ENCODE measurements at regions not wholly inside any gene's neighbourhood (a gene's known extent, or its start where the extent isn't known, plus 50 kb on each side); places are given as distances from the start of the nearest gene placed in this dataset.
A peak's percentile ranks its signal among the peaks of the same experiment; 100 is the strongest.

DNA sequence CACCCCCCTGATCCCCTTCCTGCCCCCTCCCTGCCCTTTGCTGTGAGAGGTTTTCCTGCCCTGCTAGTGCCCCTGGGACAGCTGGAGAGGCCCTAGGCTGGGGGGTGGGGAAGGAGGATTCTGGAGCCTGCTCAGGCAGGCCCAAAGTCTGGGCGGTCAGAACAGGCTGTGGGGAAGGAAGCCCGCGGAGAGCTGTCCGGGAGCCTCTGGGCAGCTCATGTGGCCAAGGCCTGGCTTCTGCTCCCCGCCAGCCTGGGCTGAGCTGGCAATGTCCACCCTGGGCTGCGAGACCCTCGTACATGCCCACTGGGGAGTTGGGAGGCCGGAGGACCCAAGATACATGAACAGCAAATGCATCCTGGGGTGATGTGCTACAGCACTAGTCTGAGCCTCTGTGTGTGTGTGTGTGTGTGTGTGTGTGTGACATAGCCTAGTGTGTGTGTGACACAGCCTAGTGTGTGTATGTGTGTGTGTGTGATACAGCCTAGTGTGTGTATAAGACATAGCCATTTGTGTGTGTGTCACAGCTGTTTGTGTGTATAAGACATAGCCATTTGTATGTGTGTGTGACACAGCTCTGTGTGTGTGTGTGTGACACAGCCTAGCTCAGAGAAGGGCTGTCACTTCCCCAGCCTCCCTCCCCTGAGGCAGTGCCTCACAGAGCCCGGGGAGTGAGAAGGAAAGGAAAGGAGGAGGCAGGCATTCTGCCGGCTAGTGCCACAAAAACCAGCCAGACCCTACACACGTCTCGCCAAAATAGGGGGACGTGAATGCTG lies 201.4 kb upstream of the CIBAR2 start:
- no peaks in the 10 kb centered on the region for H3K9me2 ChIP-seq (ENCODE audit: insufficient read depth, low read length)
- peak overlapping the region; percentile 30 for H3K4me3 ChIP-seq (ENCODE audit: low read length)
- H3K9ac ChIP-seq (ENCODE audit: low read length): peak overlapping the region; percentile 61
- H2AFZ ChIP-seq (ENCODE audit: low read depth, low read length): no peak overlapping the region
- TF ChIP-seq RAD21 (conservative IDR thresholded peaks at IDR 0.05): peak; percentile 13
- TF ChIP-seq, protein P1, sequence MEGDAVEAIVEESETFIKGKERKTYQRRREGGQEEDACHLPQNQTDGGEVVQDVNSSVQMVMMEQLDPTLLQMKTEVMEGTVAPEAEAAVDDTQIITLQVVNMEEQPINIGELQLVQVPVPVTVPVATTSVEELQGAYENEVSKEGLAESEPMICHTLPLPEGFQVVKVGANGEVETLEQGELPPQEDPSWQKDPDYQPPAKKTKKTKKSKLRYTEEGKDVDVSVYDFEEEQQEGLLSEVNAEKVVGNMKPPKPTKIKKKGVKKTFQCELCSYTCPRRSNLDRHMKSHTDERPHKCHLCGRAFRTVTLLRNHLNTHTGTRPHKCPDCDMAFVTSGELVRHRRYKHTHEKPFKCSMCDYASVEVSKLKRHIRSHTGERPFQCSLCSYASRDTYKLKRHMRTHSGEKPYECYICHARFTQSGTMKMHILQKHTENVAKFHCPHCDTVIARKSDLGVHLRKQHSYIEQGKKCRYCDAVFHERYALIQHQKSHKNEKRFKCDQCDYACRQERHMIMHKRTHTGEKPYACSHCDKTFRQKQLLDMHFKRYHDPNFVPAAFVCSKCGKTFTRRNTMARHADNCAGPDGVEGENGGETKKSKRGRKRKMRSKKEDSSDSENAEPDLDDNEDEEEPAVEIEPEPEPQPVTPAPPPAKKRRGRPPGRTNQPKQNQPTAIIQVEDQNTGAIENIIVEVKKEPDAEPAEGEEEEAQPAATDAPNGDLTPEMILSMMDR (IDR thresholded peaks at IDR 0.05; ENCODE audit: poor library complexity, severe bottlenecking): no peak
- no peak for TF ChIP-seq MXI1 (conservative IDR thresholded peaks at IDR 0.05; ENCODE audit: poor library complexity, severe bottlenecking)
- peak; percentile 63 for TF ChIP-seq POLR2AphosphoS5 (IDR thresholded peaks at IDR 0.05)
- TF ChIP-seq REST (IDR thresholded peaks at IDR 0.05; ENCODE audit: borderline replicate concordance): no peak
- peak; percentile 57 for TF ChIP-seq EP300 (conservative IDR thresholded peaks at IDR 0.05; ENCODE audit: poor library complexity, severe bottlenecking)
- no peak for TF ChIP-seq SMC3 (conservative IDR thresholded peaks at IDR 0.05; ENCODE audit: poor library complexity)
- TF ChIP-seq TAF1 (IDR thresholded peaks at IDR 0.05; ENCODE audit: low read depth): no peak
- TF ChIP-seq EZH2 (IDR thresholded peaks at IDR 0.05; ENCODE audit: borderline replicate concordance, insufficient read depth, low read length, poor library complexity, severe bottlenecking): no peak
- peak overlapping the region; percentile 56 for H3K27ac ChIP-seq (ENCODE audit: low read length)
- no peaks in the 10 kb centered on the region for H3K9me3 ChIP-seq (ENCODE audit: low read length)
- no peaks in the 10 kb centered on the region for H3F3A ChIP-seq (ENCODE audit: insufficient read depth, low read length, poor library complexity, severe bottlenecking)
- H3K4me2 ChIP-seq (ENCODE audit: low read length): peak overlapping the region; percentile 30
- no peaks in the 10 kb centered on the region for H3K36me3 ChIP-seq (ENCODE audit: insufficient read depth, low read length)
- H3K79me2 ChIP-seq (replicated peaks; ENCODE audit: insufficient read depth, low read length): no peaks in the 10 kb centered on the region
- H3K27me3 ChIP-seq (ENCODE audit: insufficient read depth, low read depth, low read length): no peaks in the 10 kb centered on the region
- no peaks in the 10 kb centered on the region for H4K20me1 ChIP-seq (ENCODE audit: insufficient read depth)

GRCh38 chr16:85314512-85314971 lies 202.3 kb upstream of the CIBAR2 start:
- Histone ChIP-seq H3K27ac (ENCODE audit: low read length) (peak overlapping the region; percentile 56), H3K9ac (ENCODE audit: low read length) (peak overlapping the region; percentile 61), H3K9me3 (ENCODE audit: low read length) (no peaks in the 10 kb centered on the region), H3F3A (ENCODE audit: insufficient read depth, low read length, poor library complexity, severe bottlenecking) (no peaks in the 10 kb centered on the region), H3K36me3 (ENCODE audit: insufficient read depth, low read length) (no peaks in the 10 kb centered on the region), H3K79me2 (replicated peaks; ENCODE audit: insufficient read depth, low read length) (no peaks in the 10 kb centered on the region), H3K4me3 (ENCODE audit: low read length) (peak overlapping the region; percentile 30), H3K27me3 (ENCODE audit: insufficient read depth, low read depth, low read length) (no peaks in the 10 kb centered on the region), H4K20me1 (ENCODE audit: insufficient read depth) (no peaks in the 10 kb centered on the region), H2AFZ (ENCODE audit: low read depth, low read length) (no peak overlapping the region), H3K9me2 (ENCODE audit: insufficient read depth, low read length) (no peaks in the 10 kb centered on the region), H3K4me2 (ENCODE audit: low read length) (peak overlapping the region; percentile 30)
- TF ChIP-seq MXI1 (conservative IDR thresholded peaks at IDR 0.05; ENCODE audit: poor library complexity, severe bottlenecking): no peak
- no peak for TF ChIP-seq TAF1 (IDR thresholded peaks at IDR 0.05; ENCODE audit: low read depth)
- TF ChIP-seq REST (IDR thresholded peaks at IDR 0.05; ENCODE audit: borderline replicate concordance): no peak
- TF ChIP-seq EZH2 (IDR thresholded peaks at IDR 0.05; ENCODE audit: borderline replicate concordance, insufficient read depth, low read length, poor library complexity, severe bottlenecking): no peak
- TF ChIP-seq RAD21 (conservative IDR thresholded peaks at IDR 0.05): no peak
- TF ChIP-seq SMC3 (conservative IDR thresholded peaks at IDR 0.05; ENCODE audit: poor library complexity): no peak
- TF ChIP-seq, protein P1 (IDR thresholded peaks at IDR 0.05; ENCODE audit: poor library complexity, severe bottlenecking): no peak
- no peak for TF ChIP-seq EP300 (conservative IDR thresholded peaks at IDR 0.05; ENCODE audit: poor library complexity, severe bottlenecking)
- no peak for TF ChIP-seq POLR2AphosphoS5 (IDR thresholded peaks at IDR 0.05)
